GM21390 (cell line): ENCODE measurements at regions not wholly inside any gene's neighbourhood (a gene's known extent, or its start where the extent isn't known, plus 50 kb on each side); places are given as distances from the start of the nearest gene placed in this dataset.
"Not testable (repeated sequence)": the region's sequence is repeated elsewhere in the genome, so short reads cannot be mapped to it uniquely, and the experiment has no call there.

Source experiments
- ATAC-seq: cut with Tn5 transposase; IDR thresholded peaks from one replicate; pipeline ENCODE4 v1.9.1; 2021; ENCODE audit not compliant: unreplicated experiment

DNA sequence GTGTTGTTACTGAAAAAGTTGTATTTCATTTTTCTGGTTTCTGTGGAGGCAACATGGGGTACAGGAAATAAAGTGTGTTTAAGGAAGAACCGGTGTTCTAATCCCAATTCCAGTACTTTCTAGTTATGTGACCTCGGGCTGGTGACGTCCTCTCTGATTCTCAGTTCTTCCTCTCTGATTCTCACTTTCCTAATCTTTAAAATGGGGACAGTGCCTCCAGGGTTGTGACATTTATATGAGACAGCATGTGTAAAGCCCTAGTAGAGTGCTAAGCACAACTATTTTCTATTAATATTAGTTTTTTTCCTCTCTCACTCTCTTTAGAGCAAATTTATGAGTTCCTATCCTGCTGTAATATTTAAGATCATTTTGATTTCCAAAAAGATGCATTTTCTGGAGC, 50.9 kb upstream of the PTPDC1 start:
- no peak for ATAC-seq

DNA sequence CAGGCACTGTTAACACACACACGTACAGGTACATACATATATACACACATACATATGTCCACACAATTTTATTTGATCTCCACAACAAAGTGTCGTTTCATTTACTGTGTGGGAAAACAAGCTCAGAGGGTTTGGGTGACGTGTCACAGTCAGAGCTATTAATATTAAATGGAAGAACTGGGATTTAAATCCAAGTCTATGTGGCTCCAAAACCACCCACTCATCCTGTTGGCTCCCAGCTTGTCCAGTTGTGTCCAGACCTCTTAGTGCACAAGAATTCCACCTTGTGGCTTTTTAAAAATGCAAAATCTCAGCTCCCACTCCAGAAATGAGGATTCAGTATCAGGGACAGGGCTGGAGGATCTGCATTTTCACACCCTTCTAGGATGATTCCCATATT, 52.3 kb upstream of the PTPDC1 start:
- no peak for ATAC-seq

DNA sequence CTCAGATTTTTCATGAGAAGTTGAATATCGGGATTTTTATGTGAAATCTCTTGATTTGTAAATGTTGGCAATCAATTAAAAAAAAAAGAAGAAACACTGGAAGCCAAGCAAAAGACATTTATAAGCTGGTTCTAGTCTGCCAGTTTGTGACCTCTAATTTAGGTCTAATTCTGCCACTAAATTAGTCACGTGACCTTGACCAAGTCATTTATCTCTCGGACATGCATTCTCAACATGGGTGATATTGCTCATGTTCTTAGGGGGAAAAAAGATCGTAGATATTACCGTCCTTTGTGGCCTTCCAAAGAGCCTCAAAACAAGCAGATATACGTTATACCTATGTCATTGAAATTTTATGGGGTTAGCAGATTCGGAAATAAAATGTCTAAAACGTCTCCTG, 52.9 kb upstream of the PTPDC1 start:
- no peak for ATAC-seq

DNA sequence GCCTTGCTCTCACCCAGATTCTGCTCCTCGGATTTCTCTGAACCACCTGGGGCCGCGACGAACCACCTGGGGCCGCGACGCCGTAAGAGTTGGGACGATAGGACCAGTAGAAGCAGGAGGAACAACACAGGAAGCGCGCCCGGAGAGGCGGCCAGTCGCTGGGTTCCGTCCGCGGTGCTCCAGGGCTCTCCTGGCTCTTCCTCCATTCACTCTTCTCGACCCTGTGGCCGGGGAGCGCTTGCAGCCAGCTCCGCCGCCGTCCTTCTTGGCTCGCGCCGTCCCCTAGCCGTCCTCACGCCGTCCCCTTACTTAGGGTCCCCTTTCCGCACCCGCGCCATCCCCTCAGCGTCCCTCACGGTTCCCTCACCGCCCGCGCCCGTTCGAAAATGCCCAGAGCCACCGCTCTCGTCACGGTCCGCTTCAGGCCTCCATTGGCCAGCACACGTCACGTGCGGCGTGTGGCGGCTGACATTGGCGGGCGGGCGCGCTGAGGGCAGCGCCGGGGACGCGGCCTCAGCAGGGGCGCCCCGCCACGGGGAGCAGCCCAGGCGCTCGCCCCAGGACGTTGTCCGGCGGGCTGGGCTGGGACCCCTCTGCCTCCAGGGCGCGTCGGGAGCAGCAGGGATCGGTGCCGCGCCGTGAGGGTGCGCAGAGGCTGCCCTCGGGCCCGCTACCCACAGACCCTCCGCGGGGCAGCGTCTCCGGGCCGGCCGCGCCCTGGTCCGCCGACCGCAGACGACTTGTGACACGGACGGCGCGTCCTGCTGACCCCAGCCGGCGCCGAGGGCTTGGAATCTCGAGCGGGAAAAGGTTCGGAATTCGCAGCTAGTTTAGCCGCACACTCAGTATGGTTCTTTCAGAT, 53.7 kb upstream of the PTPDC1 start:
- peak; percentile 99 for ATAC-seq

DNA sequence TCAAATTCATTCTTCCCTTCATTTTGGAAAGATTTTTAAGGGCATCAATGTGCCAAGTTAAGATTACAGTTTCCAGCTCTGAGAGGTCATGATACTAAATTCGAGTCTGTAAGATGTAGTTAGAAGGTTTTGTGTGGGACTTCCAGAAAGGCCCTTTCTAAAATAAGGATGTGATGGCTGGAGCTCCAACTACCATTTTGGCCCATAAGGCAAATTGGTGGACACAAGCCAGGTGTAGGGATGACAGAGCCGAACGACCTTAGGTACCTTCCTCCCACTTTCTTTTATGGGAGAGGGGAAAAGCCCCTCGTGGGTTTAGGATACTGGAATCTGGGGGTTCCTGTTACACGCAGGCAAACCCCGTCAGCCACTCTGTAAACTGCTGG, 54.3 kb upstream of the PTPDC1 start:
- ATAC-seq: no peak

DNA sequence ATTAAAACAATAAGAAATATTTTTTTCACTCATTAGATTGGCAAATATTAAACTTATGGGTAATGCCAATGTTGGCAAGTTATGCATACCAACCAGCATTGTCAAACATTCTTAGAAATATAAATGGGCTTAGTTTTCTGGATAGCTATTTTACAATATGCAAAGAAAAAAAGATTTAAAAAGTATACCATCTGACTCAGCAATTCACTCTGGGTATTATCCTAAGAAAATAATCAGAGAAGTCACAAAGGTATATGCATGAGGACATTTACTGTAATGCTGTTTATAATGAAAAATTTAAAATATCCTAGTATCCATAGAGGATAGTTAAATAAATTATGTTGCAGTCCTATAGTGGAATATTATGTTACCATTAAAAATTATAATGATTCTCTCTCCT, 57.4 kb upstream of the PTPDC1 start:
- ATAC-seq: no peak

DNA sequence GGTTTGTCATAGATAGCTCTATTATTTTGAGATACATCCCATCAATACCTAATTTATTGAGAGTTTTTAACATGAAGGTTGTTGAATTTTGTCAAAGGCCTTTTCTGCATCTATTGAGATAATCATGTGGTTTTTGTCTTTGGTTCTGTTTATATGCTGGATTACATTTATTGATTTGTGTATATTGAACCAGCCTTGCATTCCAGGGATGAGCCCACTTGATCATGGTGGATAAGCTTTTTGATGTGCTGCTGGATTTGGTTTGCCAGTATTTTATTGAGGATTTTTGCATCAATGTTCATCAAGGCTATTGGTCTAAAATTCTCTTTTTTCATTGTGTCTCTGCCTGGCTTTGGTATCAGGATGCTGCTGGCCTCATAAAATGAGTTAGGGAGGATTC, 61.8 kb upstream of the PTPDC1 start:
- not testable (repeated sequence) for ATAC-seq

DNA sequence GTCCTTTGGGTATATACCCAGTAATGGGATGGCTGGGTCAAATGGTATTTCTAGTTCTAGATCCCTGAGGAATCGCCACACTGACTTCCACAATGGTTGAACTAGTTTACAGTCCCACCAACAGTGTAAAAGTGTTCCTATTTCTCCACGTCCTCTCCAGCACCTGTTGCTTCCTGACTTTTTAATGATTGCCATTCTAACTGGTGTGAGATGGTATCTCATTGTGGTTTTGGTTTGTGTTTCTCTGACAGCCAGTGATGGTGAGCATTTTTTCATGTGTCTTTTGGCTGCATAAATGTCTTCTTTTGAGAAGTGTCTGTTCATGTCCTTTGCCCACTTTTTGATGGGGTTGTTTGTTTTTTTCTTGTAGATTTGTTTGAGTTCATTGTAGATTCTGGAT, 63.4 kb upstream of the PTPDC1 start:
- not testable (repeated sequence) for ATAC-seq

DNA sequence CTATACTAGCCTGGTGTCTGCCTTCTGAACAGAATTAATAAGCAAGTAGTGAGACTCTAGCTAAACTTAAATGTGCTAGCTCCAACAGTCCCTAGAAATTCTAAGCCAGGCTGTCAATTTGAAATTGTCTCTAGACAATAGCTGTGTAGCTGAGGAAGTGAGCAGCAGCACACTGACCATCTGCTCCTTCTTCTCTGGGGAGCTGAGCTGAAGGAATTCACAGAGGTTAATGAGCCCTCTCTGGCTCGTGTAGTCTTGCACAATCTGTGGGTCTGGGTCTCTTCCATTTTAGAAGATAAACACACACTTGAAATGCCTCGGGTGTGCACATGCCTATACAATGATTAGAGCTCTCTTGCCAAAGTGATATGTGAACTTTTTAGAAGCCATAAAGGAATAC, 63.5 kb upstream of the BARX1 start:
- no peak for ATAC-seq

DNA sequence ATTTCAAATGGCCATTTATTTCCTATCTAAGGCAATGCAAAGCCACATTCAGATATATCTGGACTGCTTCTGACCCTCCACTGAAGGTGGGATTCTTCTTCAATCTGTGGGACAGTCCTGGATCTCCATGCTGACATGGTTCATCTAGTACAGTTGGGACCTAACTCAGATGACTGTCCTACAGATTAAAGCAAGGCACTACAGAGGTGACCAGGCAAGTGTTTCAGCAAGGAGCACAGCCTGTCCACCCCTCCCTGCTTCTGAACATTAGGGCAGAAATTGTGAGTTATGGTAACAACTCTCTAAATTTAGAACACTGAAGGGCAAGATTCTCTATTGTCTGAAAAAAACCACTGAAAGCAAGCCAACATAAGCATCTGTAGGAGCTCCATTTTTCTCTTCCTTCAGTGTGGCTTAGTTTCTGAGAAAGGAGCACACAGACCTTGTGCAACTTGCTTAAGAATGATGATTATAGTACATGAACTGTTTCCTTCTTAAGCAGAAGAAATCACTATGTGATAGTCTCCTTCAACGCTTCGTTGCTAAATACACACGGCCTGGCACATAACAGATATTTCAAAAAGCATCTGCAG, 62.9 kb upstream of the BARX1 start:
- ATAC-seq: no peak

DNA sequence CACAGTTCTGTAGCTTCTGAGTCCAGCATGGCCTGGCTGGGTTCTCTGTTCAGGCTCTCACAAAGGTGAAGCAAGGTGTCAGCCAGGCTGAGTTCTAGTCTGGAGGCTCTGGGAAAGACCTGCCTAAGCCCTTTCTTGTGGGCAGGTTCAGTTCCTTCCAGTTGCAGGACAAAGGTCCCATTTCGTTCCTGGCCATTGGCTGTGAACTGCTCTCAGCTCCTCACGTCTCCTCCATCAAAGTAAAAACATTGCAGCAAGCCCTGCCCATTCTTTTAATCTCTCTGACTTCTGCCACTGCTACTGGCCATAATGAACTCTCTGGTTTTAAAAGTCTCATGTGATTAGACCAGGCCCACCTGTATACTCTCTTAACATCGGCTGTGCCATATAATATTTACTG, 61.6 kb upstream of the BARX1 start:
- no peak for ATAC-seq

DNA sequence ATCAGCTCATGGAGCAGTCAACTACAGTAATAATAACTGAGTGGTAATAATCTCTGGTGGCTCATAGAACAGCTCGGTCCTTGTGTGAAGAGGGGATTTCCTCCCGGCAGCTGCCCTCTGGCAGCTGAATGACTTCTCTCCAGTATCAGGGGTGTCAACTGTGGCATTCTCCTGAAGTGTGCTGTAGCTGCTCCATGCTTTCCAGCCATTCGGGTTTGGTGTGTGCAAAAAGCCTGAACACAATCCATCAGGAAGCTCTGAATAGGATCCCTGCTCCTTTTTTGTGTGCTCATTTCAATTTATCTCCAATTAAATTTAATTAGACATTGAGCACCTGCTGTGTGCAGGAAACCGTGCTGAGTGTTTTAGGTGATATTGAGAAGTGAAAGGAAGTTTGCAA, 59.8 kb upstream of the BARX1 start:
- no peak for ATAC-seq

DNA sequence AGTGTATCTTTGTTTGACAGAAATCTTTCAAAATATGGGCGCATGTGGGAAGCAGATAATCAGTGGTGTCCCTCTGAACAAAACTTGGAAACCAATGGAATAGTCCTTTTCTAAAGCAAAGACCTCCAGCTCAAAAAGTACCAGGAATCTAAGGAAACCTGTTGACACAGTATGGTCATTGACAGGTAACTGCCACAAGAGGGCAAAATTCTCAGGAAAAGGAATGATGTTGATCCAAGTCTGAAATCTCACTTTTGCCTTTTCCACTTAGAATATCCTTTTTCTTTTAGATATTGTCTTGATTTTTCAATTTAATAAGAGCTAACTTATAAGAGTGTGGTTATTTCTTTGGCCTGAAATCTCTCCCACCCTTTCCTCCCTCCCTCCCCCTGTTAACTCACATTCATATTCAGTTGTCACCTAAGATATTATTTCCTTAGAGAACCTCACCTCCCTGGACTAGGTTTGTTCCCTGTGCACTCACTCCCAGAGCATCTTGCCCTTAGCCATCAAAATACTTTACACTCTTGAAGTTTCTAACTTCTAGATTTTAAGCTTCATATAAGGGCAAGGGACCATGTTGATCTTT, 59.0 kb upstream of the BARX1 start:
- ATAC-seq: no peak

DNA sequence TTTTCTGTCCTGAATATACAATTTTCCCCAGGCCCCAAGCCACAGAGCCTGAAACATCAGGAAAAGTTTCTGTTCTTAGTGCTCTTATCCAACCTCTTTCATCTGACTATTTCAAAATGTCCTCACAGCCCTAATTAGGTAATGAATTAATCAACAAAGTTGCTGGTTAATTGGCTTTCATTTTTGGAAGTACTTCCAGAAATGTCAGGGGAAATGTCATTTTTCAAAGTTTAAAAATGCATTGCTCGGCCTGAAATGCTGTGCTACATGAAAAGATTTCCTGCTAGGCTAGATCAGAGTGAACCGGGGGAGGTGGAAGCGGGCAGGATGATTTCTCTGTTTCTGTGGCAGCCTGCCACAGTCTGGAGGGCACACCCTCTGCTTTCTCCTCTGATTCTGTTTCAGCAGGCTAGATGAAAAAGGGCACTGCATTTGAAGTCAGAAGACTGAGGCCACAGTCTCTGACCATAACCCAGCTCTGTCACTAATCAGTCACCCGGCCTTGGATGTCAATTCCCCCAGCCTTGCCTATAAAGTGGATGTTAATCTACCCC, 55.9 kb upstream of the BARX1 start:
- ATAC-seq: no peak

DNA sequence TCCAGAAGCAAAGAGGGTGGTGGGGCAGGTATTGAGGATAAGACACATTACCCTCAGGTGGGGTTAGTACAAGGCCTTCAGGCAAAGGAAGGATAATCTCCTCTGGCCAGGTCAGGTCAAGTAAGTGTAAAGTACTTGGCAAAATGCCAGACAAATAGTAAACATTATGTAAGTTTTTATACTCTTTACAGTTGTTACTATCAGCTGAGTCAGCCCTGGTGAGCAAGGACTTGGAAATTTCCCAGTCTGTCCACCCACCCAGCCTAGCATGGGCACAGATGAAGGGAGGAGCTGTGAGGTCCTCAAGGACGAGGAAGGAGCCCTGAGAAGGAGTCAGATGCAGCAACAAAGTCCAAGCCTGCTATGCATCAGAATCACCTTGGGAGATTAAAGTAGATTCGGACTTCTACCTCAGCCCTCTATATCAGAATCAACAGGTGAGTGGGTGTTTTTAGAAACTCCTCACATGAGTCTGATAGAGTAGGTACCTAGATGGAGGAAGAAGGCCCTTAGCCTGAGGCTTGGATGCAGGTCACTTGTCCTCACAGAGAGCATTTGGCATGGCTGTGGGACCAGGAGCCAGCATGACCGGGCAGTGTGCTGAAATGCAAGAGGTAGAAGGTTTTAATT, 50.2 kb upstream of the BARX1 start:
- no peak for ATAC-seq
